GM12878 (cell line): ENCODE measurements at regions not wholly inside any gene's neighbourhood (a gene's known extent, or its start where the extent isn't known, plus 50 kb on each side); places are given as distances from the start of the nearest gene placed in this dataset.

Source experiments
- ATF2 ChIP-seq: IDR thresholded peaks from 2 replicates; pipeline ENCODE4 v1.6.1; 2012; ENCODE audit warnings: low read length, inconsistent platforms
- CREB1 ChIP-seq: IDR thresholded peaks from 2 replicates; pipeline ENCODE4 v1.6.1; 2012; ENCODE audit warnings: low read depth, mild to moderate bottlenecking, inconsistent platforms
- CTCF ChIP-seq, 3 experiments: IDR thresholded peaks in 2 of 3; conservative IDR thresholded peaks in 1 of 3; 2 replicates each; pipeline ENCODE4 v1.5.1; 2011; ENCODE audit warnings: low read depth in 3 of 3, low read length in 3 of 3, mild to moderate bottlenecking in 3 of 3, control low read depth in 2 of 3, moderate library complexity in 2 of 3, inconsistent platforms in 1 of 3, mixed read lengths in 1 of 3; ENCODE audit not compliant: control insufficient read depth in 2 of 3, insufficient read depth in 1 of 3; ENCODE audit errors: extremely low read depth in 1 of 3
- EP300 ChIP-seq, 2 experiments: fragments of 150-350 bp in 1 of 2; IDR thresholded peaks; 2 replicates each; pipeline ENCODE4 v1.6.1; 2011 to 2012; ENCODE audit warnings: low read depth in 2 of 2, low read length in 2 of 2, borderline replicate concordance in 1 of 2, improper control_type of control experiment in 1 of 2, inconsistent platforms in 1 of 2; ENCODE audit not compliant: control insufficient read depth in 1 of 2
- FOXM1 ChIP-seq: IDR thresholded peaks from 2 replicates; pipeline ENCODE4 v1.6.1; 2012; ENCODE audit warnings: low read depth, mild to moderate bottlenecking, inconsistent platforms, low read length, moderate library complexity
- MYC ChIP-seq: IDR thresholded peaks from 2 replicates; pipeline ENCODE4 v1.6.1; 2011; ENCODE audit warnings: mild to moderate bottlenecking, low read length, moderate library complexity, inconsistent platforms; ENCODE audit not compliant: insufficient read depth, insufficient replicate concordance, insufficient read length, severe bottlenecking
- POLR2AphosphoS5 ChIP-seq: IDR thresholded peaks from 2 replicates; pipeline ENCODE4 v1.6.1; 2011; ENCODE audit warnings: mild to moderate bottlenecking, low read length, inconsistent platforms
- SP1 ChIP-seq: IDR thresholded peaks from one replicate; pipeline ENCODE4 v1.6.1; 2011; ENCODE audit warnings: low read depth, low read length
- YY1 ChIP-seq: IDR thresholded peaks from 2 replicates; pipeline ENCODE4 v1.6.1; 2011; ENCODE audit warnings: low read depth, mild to moderate bottlenecking, low read length

- TF ChIP-seq CTCF (IDR thresholded peaks at IDR 0.05 in 2 of 3, conservative IDR thresholded peaks at IDR 0.05 in 1 of 3; ENCODE audit: control insufficient read depth in 2 of 3, extremely low read depth in 1 of 3, insufficient read depth in 1 of 3, low read depth in 3 of 3, low read length in 3 of 3), result no peak
- TF ChIP-seq MYC, result no peak
- TF ChIP-seq EP300 (IDR thresholded peaks at IDR 0.05; ENCODE audit: borderline replicate concordance in 1 of 2, control insufficient read depth in 1 of 2, low read depth in 2 of 2, low read length in 2 of 2), result no peak
- no peak for TF ChIP-seq POLR2AphosphoS5
- no peak for TF ChIP-seq YY1
- TF ChIP-seq SP1, result no peak
- TF ChIP-seq CREB1, result no peak
- no peak for TF ChIP-seq FOXM1
- no peak for TF ChIP-seq ATF2
Measured at GRCh38 chr7:94249631-94250030, 145.1 kb upstream of the COL1A2 start.
